HEK293 (cell line): ENCODE measurements at regions not wholly inside any gene's neighbourhood (a gene's known extent, or its start where the extent isn't known, plus 50 kb on each side); places are given as distances from the start of the nearest gene placed in this dataset.

Source experiments
- CTCF ChIA-PET: fragments of 350-600 bp; formaldehyde crosslinking; extraction: SDS; loops from one replicate; lab custom pipeline; 2021; ENCODE audit warnings: antibody characterized with exemption; lab: Yijun Ruan, JAX
- POLR2A ChIA-PET: fragments of 300-600 bp; formaldehyde crosslinking; extraction: SDS; loops from one replicate; lab custom pipeline; 2020; ENCODE audit warnings: antibody characterized with exemption, inconsistent platforms; lab: Yijun Ruan, JAX
- H3K27ac ChIP-seq: fragments of 200-500 bp; sonication (Bioruptor generic); 2 replicates; pipeline ENCODE4 v1.5.1; 2014; ENCODE audit warnings: low read depth, low read length, control low read depth, inconsistent platforms; ENCODE audit errors: extremely low read depth
- H3K36me3 ChIP-seq, 2 experiments: fragments of 200-500 bp in 1 of 2; sonication (Bioruptor generic) in 1 of 2; 1 replicate in 1 of 2; 2 replicates in 1 of 2; pipeline ENCODE4 v1.5.1; 2014 to 2017; ENCODE audit warnings: inconsistent platforms in 2 of 2, low read length in 2 of 2; ENCODE audit not compliant: control insufficient read depth in 2 of 2, insufficient read depth in 1 of 2
- H3K4me1 ChIP-seq: fragments of 200-500 bp; sonication (Bioruptor generic); 2 replicates; pipeline ENCODE4 v1.5.1; 2014; ENCODE audit warnings: mild to moderate bottlenecking, low read length, inconsistent platforms; ENCODE audit not compliant: control insufficient read depth, insufficient read depth
- H3K4me3 ChIP-seq: 2 replicates; pipeline ENCODE4 v1.5.1; 2011; ENCODE audit warnings: low read depth, mild to moderate bottlenecking, control low read depth, low read length, moderate library complexity
- H3K9me3 ChIP-seq: fragments of 200-500 bp; sonication (Bioruptor generic); 2 replicates; pipeline ENCODE4 v1.5.1; 2014; ENCODE audit warnings: low read depth, low read length, inconsistent platforms; ENCODE audit not compliant: control insufficient read depth, insufficient read depth
- AEBP2 ChIP-seq: fragments of 450-650 bp; formaldehyde crosslinking; IDR thresholded peaks from 2 replicates; pipeline ENCODE4 v1.5.1; 2016; ENCODE audit warnings: missing biosample characterization, missing genetic modification characterization, borderline replicate concordance
- HOXC10 ChIP-seq: sonication (generic); formaldehyde crosslinking; IDR thresholded peaks from 2 replicates; pipeline ENCODE4 v1.8.1; 2023; ENCODE audit warnings: mild to moderate bottlenecking, missing genetic modification reagents
- KLF7 ChIP-seq: fragments of 450-650 bp; formaldehyde crosslinking; IDR thresholded peaks from 2 replicates; pipeline ENCODE4 v1.5.1; 2016; ENCODE audit warnings: missing biosample characterization, missing genetic modification characterization, borderline replicate concordance
- MEIS1 ChIP-seq: sonication (generic); formaldehyde crosslinking; IDR thresholded peaks from 2 replicates; pipeline ENCODE4 v1.8.1; 2022; ENCODE audit warnings: missing genetic modification reagents, mild to moderate bottlenecking, borderline replicate concordance
- RBAK ChIP-seq: fragments of 450-650 bp; formaldehyde crosslinking; IDR thresholded peaks from 2 replicates; pipeline ENCODE4 v1.5.1; 2016; ENCODE audit warnings: missing biosample characterization, missing genetic modification characterization
- SETDB1 ChIP-seq: IDR thresholded peaks from one replicate; pipeline ENCODE4 v1.6.1; 2017; ENCODE audit warnings: mild to moderate bottlenecking, low read length, moderate library complexity, mixed read lengths; ENCODE audit not compliant: insufficient read length
- ZBTB8A ChIP-seq: fragments of 450-650 bp; formaldehyde crosslinking; IDR thresholded peaks from 2 replicates; pipeline ENCODE4 v1.5.1; 2016; ENCODE audit warnings: missing biosample characterization, missing genetic modification characterization
- ZNF155 ChIP-seq: fragments of 450-650 bp; formaldehyde crosslinking; IDR thresholded peaks from 2 replicates; pipeline ENCODE4 v1.5.1; 2016; ENCODE audit warnings: missing biosample characterization, missing genetic modification characterization
- ZNF266 ChIP-seq: fragments of 450-650 bp; formaldehyde crosslinking; IDR thresholded peaks from 2 replicates; pipeline ENCODE4 v1.5.1; 2016; ENCODE audit warnings: missing biosample characterization, missing genetic modification characterization, low read depth
- ZNF362 ChIP-seq: fragments of 450-650 bp; formaldehyde crosslinking; IDR thresholded peaks from 2 replicates; pipeline ENCODE4 v1.5.1; 2016; ENCODE audit warnings: missing biosample characterization, missing genetic modification characterization
- ZNF624 ChIP-seq: fragments of 450-650 bp; formaldehyde crosslinking; IDR thresholded peaks from 2 replicates; pipeline ENCODE4 v1.5.1; 2017; ENCODE audit warnings: missing biosample characterization, missing genetic modification characterization
- ZNF664 ChIP-seq: fragments of 450-650 bp; formaldehyde crosslinking; IDR thresholded peaks from 2 replicates; pipeline ENCODE4 v1.5.1; 2016; ENCODE audit warnings: missing biosample characterization, missing genetic modification characterization
- ZNF701 ChIP-seq: fragments of 450-650 bp; formaldehyde crosslinking; IDR thresholded peaks from 2 replicates; pipeline ENCODE4 v1.5.1; 2016; ENCODE audit warnings: missing biosample characterization, missing genetic modification characterization
- ZSCAN16 ChIP-seq: fragments of 450-650 bp; formaldehyde crosslinking; IDR thresholded peaks from 2 replicates; pipeline ENCODE4 v1.5.1; 2016; ENCODE audit warnings: missing biosample characterization, missing genetic modification characterization
- TF ChIP-seq, protein P1 (sequence below): sonication (generic); formaldehyde crosslinking; IDR thresholded peaks from 2 replicates; pipeline ENCODE4 v1.8.1; 2022; ENCODE audit warnings: mild to moderate bottlenecking, moderate library complexity, missing genetic modification reagents
- TF ChIP-seq, protein P2 (sequence below): fragments of 450-650 bp; formaldehyde crosslinking; IDR thresholded peaks from 2 replicates; pipeline ENCODE4 v1.5.1; 2016; ENCODE audit warnings: missing biosample characterization, missing genetic modification characterization, low read depth

- Histone ChIP-seq H3K36me3 (no peaks in the 10 kb centered on the region), H3K9me3 (no peaks in the 10 kb centered on the region), H3K4me3 (no peak overlapping the region), H3K27ac (no peak overlapping the region), H3K4me1 (no peaks in the 10 kb centered on the region)
- POLR2A ChIA-PET: no interaction called here
- TF ChIP-seq ZNF362 (tag by site-specific recombination) (no peak), ZNF266 (tag by site-specific recombination) (no peak), ZNF624 (tag by site-specific recombination) (no peak), ZNF155 (tag by site-specific recombination) (no peak), ZSCAN16 (no peak), MEIS1 (CRISPR knock-in tag) (no peak), SETDB1 (no peak), ZNF664 (tag by site-specific recombination) (no peak), RBAK (tag by site-specific recombination) (no peak), ZBTB8A (tag by site-specific recombination) (no peak), KLF7 (tag by site-specific recombination) (no peak), AEBP2 (no peak), HOXC10 (CRISPR knock-in tag) (no peak)
- TF ChIP-seq, protein P1, sequence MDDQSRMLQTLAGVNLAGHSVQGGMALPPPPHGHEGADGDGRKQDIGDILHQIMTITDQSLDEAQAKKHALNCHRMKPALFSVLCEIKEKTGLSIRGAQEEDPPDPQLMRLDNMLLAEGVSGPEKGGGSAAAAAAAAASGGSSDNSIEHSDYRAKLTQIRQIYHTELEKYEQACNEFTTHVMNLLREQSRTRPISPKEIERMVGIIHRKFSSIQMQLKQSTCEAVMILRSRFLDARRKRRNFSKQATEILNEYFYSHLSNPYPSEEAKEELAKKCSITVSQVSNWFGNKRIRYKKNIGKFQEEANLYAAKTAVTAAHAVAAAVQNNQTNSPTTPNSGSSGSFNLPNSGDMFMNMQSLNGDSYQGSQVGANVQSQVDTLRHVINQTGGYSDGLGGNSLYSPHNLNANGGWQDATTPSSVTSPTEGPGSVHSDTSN (CRISPR knock-in tag): no peak
- CTCF ChIA-PET: interaction anchor here (0.7 kb wide), 1 partner anchor 9 kb away, joined by 3 read pairs; no protein-coding TSS in a partner anchor
Measured at GRCh38 chr10:37733822-37734221, 123.6 kb downstream of the ZNF248 start.

- no peak overlapping the region for H3K27ac ChIP-seq
- TF ChIP-seq, protein P2, sequence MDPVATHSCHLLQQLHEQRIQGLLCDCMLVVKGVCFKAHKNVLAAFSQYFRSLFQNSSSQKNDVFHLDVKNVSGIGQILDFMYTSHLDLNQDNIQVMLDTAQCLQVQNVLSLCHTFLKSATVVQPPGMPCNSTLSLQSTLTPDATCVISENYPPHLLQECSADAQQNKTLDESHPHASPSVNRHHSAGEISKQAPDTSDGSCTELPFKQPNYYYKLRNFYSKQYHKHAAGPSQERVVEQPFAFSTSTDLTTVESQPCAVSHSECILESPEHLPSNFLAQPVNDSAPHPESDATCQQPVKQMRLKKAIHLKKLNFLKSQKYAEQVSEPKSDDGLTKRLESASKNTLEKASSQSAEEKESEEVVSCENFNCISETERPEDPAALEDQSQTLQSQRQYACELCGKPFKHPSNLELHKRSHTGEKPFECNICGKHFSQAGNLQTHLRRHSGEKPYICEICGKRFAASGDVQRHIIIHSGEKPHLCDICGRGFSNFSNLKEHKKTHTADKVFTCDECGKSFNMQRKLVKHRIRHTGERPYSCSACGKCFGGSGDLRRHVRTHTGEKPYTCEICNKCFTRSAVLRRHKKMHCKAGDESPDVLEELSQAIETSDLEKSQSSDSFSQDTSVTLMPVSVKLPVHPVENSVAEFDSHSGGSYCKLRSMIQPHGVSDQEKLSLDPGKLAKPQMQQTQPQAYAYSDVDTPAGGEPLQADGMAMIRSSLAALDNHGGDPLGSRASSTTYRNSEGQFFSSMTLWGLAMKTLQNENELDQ (tag by site-specific recombination): no peak
- no peaks in the 10 kb centered on the region for H3K4me1 ChIP-seq
- no peaks in the 10 kb centered on the region for H3K9me3 ChIP-seq
- H3K36me3 ChIP-seq: no peaks in the 10 kb centered on the region
- CTCF ChIA-PET: no interaction called here
- POLR2A ChIA-PET: no interaction called here
- no peak overlapping the region for H3K4me3 ChIP-seq
Measured at GRCh38 chr10:37732685-37733084, 124.7 kb downstream of the ZNF248 start.

DNA sequence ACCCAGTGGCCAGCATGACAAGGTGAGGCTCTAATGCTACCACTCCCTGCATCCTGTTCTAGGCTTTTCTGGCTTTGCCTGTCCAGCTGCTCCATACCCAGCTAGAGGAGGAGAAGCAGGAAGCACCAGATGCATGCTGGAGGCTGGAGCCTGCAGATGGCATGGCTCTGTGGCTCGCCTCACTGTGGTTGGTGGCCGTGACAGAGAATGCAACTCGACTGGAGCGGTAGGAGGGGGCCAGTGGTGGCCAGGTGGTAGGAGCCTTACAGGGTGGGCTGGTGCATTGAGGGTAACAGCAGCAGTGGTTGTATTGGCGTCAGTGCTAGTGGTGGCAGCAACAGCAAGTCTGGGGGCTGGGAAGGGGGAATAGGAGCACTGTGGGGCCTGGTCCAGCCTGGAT, 128.6 kb downstream of the ZNF248 start:
- no peak for TF ChIP-seq ZNF701 (tag by site-specific recombination)
- TF ChIP-seq, all 188 proteins: peak for 0
- CTCF ChIA-PET: no interaction called here
- no peaks in the 10 kb centered on the region for H3K9me3 ChIP-seq
- POLR2A ChIA-PET: no interaction called here
- no peaks in the 10 kb centered on the region for H3K4me1 ChIP-seq
- no peaks in the 10 kb centered on the region for H3K36me3 ChIP-seq
- no peak overlapping the region for H3K27ac ChIP-seq
- no peak overlapping the region for H3K4me3 ChIP-seq
